ENCODE measurements at regions not wholly inside any gene's neighbourhood (a gene's known extent, or its start where the extent isn't known, plus 50 kb on each side); places are given as distances from the start of the nearest gene placed in this dataset.

GRCh38 chr5:163885117-163885516 lies 379.7 kb downstream of the MAT2B start:
- no peak for TF ChIP-seq CTCF (IDR thresholded peaks at IDR 0.05; ENCODE audit: poor library complexity)
- TF ChIP-seq EZH2 (IDR thresholded peaks at IDR 0.05; ENCODE audit: borderline replicate concordance): no peak
- TF ChIP-seq EZH2phosphoT487 (IDR thresholded peaks at IDR 0.05; ENCODE audit: low read depth, severe bottlenecking, unreplicated experiment): no peak

Data from hepatocyte (in vitro differentiated cells).